BJ (cell line): ENCODE measurements at regions not wholly inside any gene's neighbourhood (a gene's known extent, or its start where the extent isn't known, plus 50 kb on each side); places are given as distances from the start of the nearest gene placed in this dataset.
A peak's percentile ranks its signal among the peaks of the same experiment; 100 is the strongest.

ENCODE experiments used
- CTCF ChIA-PET: fragments of 350-600 bp; formaldehyde crosslinking; extraction: SDS; loops from one replicate; lab custom pipeline; 2021; ENCODE audit warnings: antibody characterized with exemption, inconsistent platforms; lab: Yijun Ruan, JAX
- POLR2A ChIA-PET: fragments of 300-600 bp; sonication (Branson Sonifier 250); formaldehyde crosslinking; extraction: SDS; loops from one replicate; lab custom pipeline; 2021; ENCODE audit warnings: antibody characterized with exemption; lab: Charles Lee
- DNase-seq: peaks from one replicate; pipeline ENCODE4 v3.0.0-alpha.2; 2011; ENCODE audit warnings: low read depth
- H3K27me3 ChIP-seq: 2 replicates; pipeline ENCODE4 v1.6.0; 2011; ENCODE audit warnings: low read length; ENCODE audit not compliant: control insufficient read depth, insufficient read depth
- H3K36me3 ChIP-seq: 2 replicates; pipeline ENCODE4 v1.5.1; 2011; ENCODE audit warnings: low read length; ENCODE audit not compliant: control insufficient read depth, insufficient read depth
- H3K4me3 ChIP-seq: 2 replicates; pipeline ENCODE4 v1.5.1; 2011; ENCODE audit warnings: low read depth, mild to moderate bottlenecking, control low read depth, low read length
- TF ChIP-seq, protein P1 (sequence below): IDR thresholded peaks from 2 replicates; pipeline ENCODE4 v1.5.1; 2011; ENCODE audit warnings: low read depth, mild to moderate bottlenecking, control low read depth, inconsistent platforms, low read length, moderate library complexity; ENCODE audit not compliant: insufficient read depth

DNA sequence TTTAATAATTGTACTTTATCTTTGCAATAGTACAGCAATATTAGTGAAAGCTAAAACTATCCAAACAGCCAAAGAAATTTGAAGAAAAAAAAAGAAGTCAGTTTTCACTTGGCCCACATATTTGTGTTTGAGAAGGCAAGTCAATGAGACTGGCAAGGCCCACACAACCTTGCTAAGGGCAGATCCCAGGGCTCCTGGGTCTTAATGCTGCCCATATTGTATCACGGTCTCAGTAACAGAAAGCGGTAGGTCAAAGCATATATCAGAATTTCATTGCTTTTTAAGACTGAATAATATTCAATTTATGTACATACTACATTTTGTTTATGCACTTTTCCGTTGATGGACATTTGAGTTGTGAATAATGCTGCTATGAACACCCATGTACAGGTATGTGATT lies 262.0 kb upstream of the TOPAZ1 start:
- H3K36me3 ChIP-seq, result no peaks in the 10 kb centered on the region
- no peak overlapping the region for H3K4me3 ChIP-seq
- POLR2A ChIA-PET, result no interaction called here
- CTCF ChIA-PET, result interaction anchor here (0.6 kb wide), 2 partner anchors 16 to 21 kb away, joined by 3 read pairs; no protein-coding TSS in a partner anchor
- DNase-seq, result no peak
- TF ChIP-seq, protein P1, sequence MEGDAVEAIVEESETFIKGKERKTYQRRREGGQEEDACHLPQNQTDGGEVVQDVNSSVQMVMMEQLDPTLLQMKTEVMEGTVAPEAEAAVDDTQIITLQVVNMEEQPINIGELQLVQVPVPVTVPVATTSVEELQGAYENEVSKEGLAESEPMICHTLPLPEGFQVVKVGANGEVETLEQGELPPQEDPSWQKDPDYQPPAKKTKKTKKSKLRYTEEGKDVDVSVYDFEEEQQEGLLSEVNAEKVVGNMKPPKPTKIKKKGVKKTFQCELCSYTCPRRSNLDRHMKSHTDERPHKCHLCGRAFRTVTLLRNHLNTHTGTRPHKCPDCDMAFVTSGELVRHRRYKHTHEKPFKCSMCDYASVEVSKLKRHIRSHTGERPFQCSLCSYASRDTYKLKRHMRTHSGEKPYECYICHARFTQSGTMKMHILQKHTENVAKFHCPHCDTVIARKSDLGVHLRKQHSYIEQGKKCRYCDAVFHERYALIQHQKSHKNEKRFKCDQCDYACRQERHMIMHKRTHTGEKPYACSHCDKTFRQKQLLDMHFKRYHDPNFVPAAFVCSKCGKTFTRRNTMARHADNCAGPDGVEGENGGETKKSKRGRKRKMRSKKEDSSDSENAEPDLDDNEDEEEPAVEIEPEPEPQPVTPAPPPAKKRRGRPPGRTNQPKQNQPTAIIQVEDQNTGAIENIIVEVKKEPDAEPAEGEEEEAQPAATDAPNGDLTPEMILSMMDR, result no peak
- H3K27me3 ChIP-seq, result peaks cover 3% of the 10 kb centered on the region

DNA sequence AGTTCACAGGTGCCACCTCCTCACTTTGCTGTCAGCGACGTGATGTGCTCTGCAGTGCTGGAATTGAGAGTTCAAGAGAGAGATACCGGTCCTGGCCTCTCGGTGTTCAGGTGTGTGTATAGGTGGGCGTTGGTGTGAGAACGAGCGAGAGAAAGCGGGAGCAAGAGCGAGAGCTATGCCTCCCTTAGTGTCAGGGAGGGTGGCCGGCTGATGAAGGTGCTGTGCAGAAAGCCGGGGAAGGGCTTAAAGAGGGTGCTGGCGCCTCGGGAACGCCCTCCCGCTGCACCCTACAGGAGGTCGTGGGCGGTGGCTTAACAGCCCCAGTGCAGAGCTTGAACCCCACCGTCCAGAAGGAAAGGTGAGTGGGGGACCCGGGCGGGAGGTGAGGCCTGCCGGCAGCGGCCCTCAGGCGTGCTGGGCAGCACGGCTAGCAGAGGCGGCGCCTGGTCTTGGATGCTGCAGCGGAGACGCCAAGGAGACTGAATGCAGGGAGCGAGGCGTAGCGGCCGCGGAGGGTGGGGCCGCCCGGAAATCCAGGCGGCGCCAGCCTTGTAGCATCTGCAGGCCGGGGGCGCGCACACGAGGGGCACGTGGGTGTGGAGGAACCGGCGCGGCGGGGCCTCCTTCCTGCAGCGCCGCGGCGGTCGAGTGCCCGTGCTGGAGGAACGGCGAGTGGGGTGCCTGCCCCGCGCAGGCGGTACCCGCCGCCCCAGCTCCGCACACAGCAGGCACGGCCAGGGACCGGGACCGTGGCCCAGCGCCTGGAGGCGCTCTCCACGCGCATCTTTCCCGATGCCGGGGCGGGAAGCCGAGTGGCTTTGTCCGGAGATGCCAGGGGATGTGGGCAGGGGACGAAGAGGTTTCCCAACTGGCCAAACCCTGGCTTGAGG lies 246.8 kb upstream of the TOPAZ1 start:
- no peak for DNase-seq

DNA sequence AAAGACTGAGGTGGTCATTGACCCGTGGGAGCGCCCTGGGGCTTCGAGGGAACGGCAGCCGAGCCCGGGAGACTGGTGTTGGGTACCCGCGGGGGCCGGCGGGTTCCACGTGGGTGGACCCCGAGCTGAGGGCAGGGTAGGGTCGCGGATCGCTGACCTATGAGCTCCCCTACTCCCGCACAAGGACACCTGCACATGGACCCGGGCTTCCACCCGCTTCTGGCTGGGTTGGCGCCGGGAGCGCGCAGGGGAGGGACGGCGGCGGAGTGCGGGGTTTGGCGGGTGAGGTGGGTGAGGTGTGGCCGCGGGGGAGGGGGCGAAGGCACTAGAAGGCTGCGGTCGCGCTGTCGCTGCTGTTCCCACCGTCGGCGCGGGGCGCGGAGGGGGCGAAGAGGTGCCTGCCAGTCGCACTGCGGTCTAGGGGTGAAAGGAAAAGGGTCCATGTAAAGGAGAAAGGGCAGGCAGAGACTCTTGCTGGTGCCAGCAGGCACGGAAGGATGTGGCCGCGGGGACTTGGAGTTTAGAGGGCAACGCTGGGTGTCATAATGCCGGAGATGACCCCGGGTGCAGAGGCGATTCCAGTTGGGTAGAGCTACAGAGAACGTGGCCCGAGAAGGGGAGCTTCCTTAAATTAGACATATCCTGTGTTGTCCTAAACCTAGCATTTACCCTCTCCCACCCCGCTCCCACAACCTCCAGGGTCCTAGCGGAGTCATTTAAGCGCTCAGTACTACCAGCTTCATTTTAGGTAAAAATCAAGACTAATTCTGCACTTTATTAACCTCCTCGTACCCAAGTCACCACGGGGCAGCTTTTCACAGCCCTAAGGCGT lies 245.9 kb upstream of the TOPAZ1 start:
- TF ChIP-seq, protein P1, result no peak
- peaks cover 1% of the 10 kb centered on the region; the same call in 1 of the 2 replicates for H3K27me3 ChIP-seq
- no peak for DNase-seq
- ChIA-PET CTCF (interaction anchor here (0.6 to 2.5 kb wide), 13 partner anchors 13 to 227 kb away, joined by 3 to 16 read pairs (median 4); no protein-coding TSS in a partner anchor), POLR2A (no interaction called here)
- peak overlapping the region; percentile 49 for H3K4me3 ChIP-seq
- no peaks in the 10 kb centered on the region for H3K36me3 ChIP-seq

More for the DNA sequence above, 246.8 kb upstream of the TOPAZ1 start:
- TF ChIP-seq, protein P1, result peak; percentile 12; the same call in 1 of the 2 replicates
- ChIA-PET POLR2A (no interaction called here), CTCF (interaction anchor here (0.6 to 2.5 kb wide), 5 partner anchors 12 to 226 kb away, joined by 3 to 16 read pairs (median 3); no protein-coding TSS in a partner anchor)
- H3K27me3 ChIP-seq, result peaks cover 1% of the 10 kb centered on the region; the same call in 1 of the 2 replicates
- H3K36me3 ChIP-seq, result no peaks in the 10 kb centered on the region
- peak overlapping the region; percentile 49 for H3K4me3 ChIP-seq

DNA sequence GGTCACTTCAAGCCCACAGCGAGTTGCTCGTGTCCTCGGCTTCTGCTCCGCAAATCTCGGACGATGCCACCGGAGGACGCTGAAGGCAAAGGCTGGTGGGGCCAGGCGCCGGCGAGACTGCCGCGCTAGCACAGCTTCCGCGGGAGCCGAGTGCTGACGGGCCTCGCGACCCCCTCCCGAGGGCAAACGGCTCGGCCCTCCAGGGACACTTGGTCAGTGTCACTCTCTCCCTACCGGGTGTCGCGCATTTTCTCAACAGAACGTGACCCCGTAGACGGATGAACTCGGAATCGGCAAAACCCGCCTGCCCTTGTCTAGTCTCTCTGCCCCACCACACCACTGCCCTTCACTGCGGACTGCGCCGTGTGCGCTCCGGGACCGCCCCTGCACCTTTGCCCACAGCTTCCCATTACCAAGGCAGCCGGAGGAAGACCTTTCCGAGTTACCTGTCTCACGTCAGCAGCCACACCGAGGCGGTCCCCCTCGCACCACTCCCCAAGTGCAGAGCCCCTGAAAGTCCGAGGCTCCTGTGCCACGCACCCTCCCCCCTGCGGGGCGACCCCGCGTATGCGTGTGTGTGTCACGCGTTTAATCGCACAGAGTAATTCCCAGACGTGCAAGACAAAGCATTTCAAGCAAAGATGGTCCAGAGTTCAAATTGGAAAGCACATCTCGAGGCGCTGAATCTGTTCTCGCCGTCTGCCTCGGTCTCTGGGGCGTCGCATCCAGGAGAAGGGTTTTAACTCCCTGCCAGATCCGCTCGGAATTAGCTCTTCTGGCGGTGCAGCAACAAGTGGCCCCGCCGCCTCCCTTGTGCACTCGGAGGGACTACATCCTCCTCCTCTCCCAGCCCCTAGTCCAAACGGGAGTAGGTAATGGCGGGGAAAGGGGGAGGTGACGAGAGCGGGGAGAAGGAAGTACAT lies 245.0 kb upstream of the TOPAZ1 start:
- Histone ChIP-seq H3K36me3 (no peaks in the 10 kb centered on the region), H3K4me3 (peak overlapping the region; percentile 49), H3K27me3 (peaks cover 1% of the 10 kb centered on the region; the same call in 1 of the 2 replicates)
- ChIA-PET POLR2A (no interaction called here), CTCF (interaction anchor here (0.9 to 2.5 kb wide), 10 partner anchors 81 to 228 kb away, joined by 3 to 16 read pairs (median 5); no protein-coding TSS in a partner anchor)
- DNase-seq, result no peak
- TF ChIP-seq, protein P1, result peak; percentile 52
